ENCODE measurements at regions not wholly inside any gene's neighbourhood (a gene's known extent, or its start where the extent isn't known, plus 50 kb on each side); places are given as distances from the start of the nearest gene placed in this dataset.

DNA sequence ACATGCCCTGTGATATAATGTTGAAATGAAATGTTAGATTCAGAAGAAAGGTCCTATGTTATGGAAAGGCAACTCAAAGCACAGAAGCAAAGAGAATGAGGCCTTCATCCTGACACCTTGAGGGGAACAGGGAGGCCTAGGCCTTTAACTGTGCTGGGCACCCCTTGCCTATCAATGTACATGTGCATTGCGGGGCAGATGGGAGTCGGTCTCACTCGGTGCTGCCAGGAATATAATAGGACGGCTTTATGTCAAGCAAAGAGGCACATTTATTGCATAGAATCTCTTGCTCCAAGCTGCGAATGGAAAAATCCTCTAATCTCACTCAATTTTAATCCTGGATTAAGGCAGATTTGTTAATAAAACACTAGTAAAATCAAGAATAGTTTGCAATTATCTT, 301.0 kb upstream of the SOX14 start:
- H3K36me3 Mint-ChIP-seq (ENCODE audit: low read depth) = no peaks in the 10 kb centered on the region
- H3K4me3 Mint-ChIP-seq = no peak overlapping the region
- H3K4me1 Mint-ChIP-seq (ENCODE audit: low read depth) = no peaks in the 10 kb centered on the region
- ATAC-seq (no peak), DNase-seq (no peak)
- H3K27me3 Mint-ChIP-seq = no peaks in the 10 kb centered on the region
- ChIA-PET POLR2A (no interaction called here), CTCF (no interaction called here)
- TF ChIP-seq, protein P1, sequence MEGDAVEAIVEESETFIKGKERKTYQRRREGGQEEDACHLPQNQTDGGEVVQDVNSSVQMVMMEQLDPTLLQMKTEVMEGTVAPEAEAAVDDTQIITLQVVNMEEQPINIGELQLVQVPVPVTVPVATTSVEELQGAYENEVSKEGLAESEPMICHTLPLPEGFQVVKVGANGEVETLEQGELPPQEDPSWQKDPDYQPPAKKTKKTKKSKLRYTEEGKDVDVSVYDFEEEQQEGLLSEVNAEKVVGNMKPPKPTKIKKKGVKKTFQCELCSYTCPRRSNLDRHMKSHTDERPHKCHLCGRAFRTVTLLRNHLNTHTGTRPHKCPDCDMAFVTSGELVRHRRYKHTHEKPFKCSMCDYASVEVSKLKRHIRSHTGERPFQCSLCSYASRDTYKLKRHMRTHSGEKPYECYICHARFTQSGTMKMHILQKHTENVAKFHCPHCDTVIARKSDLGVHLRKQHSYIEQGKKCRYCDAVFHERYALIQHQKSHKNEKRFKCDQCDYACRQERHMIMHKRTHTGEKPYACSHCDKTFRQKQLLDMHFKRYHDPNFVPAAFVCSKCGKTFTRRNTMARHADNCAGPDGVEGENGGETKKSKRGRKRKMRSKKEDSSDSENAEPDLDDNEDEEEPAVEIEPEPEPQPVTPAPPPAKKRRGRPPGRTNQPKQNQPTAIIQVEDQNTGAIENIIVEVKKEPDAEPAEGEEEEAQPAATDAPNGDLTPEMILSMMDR (IDR thresholded peaks at IDR 0.05) = no peak
- intact Hi-C loops (cut with micrococcal nuclease) = no loop called here
- no peaks in the 10 kb centered on the region for H3K9me3 Mint-ChIP-seq
- H3K27ac Mint-ChIP-seq = no peak overlapping the region

GRCh38 chr3:137464341-137464740, 299.8 kb upstream of the SOX14 start:
- Mint-ChIP-seq H3K9me3 (no peaks in the 10 kb centered on the region), H3K4me1 (ENCODE audit: low read depth) (no peaks in the 10 kb centered on the region), H3K36me3 (ENCODE audit: low read depth) (no peaks in the 10 kb centered on the region), H3K4me3 (no peak overlapping the region), H3K27me3 (no peaks in the 10 kb centered on the region), H3K27ac (no peak overlapping the region)
- TF ChIP-seq, protein P1 (IDR thresholded peaks at IDR 0.05) = no peak
- CTCF ChIA-PET = no interaction called here
- DNase-seq = no peak
- POLR2A ChIA-PET = no interaction called here
- no peak for ATAC-seq
- intact Hi-C loops (cut with micrococcal nuclease) = no loop called here

- ATAC-seq = no peak
- POLR2A ChIA-PET = no interaction called here
- Mint-ChIP-seq H3K36me3 (ENCODE audit: low read depth) (no peaks in the 10 kb centered on the region), H3K9me3 (no peaks in the 10 kb centered on the region), H3K4me1 (ENCODE audit: low read depth) (no peaks in the 10 kb centered on the region), H3K4me3 (no peak overlapping the region), H3K27ac (no peak overlapping the region), H3K27me3 (no peaks in the 10 kb centered on the region)
- intact Hi-C loops (cut with micrococcal nuclease) = no loop called here
- DNase-seq = no peak
- TF ChIP-seq, protein P1 (IDR thresholded peaks at IDR 0.05) = no peak
- CTCF ChIA-PET = no interaction called here
Observed at GRCh38 chr3:137468446-137468845, 295.7 kb upstream of the SOX14 start.

GRCh38 chr3:137469263-137469662, 294.9 kb upstream of the SOX14 start:
- Mint-ChIP-seq H3K27me3 (no peaks in the 10 kb centered on the region), H3K4me1 (ENCODE audit: low read depth) (no peaks in the 10 kb centered on the region), H3K4me3 (no peak overlapping the region), H3K27ac (no peak overlapping the region), H3K36me3 (ENCODE audit: low read depth) (no peaks in the 10 kb centered on the region), H3K9me3 (no peaks in the 10 kb centered on the region)
- no peak for ATAC-seq
- intact Hi-C loops (cut with micrococcal nuclease) = no loop called here
- no peak for DNase-seq
- CTCF ChIA-PET = no interaction called here
- TF ChIP-seq, protein P1 (IDR thresholded peaks at IDR 0.05) = no peak
- POLR2A ChIA-PET = no interaction called here

GRCh38 chr3:137471130-137471529, 293.0 kb upstream of the SOX14 start:
- ChIA-PET POLR2A (no interaction called here), CTCF (no interaction called here)
- no peak overlapping the region for H3K27ac Mint-ChIP-seq
- H3K9me3 Mint-ChIP-seq = no peaks in the 10 kb centered on the region
- TF ChIP-seq, protein P1 (IDR thresholded peaks at IDR 0.05) = no peak
- ATAC-seq (no peak), DNase-seq (no peak)
- no peaks in the 10 kb centered on the region for H3K27me3 Mint-ChIP-seq
- H3K36me3 Mint-ChIP-seq (ENCODE audit: low read depth) = no peaks in the 10 kb centered on the region
- no peaks in the 10 kb centered on the region for H3K4me1 Mint-ChIP-seq (ENCODE audit: low read depth)
- intact Hi-C loops (cut with micrococcal nuclease) = no loop called here
- no peak overlapping the region for H3K4me3 Mint-ChIP-seq
